Right ventricle myocardium inferior (tissue), 1 donor: ENCODE measurements at regions not wholly inside any gene's neighbourhood (a gene's known extent, or its start where the extent isn't known, plus 50 kb on each side); places are given as distances from the start of the nearest gene placed in this dataset. TPM values are rescaled to one million over a fixed set of nuclear protein-coding genes. Genes with fewer than 3 reads are reported as not detected.

Experiments
- microRNA-seq: library from miRNA; unstranded; fragments of <30 nt; microRNA quantifications from one replicate; pipeline ENCODE4 v1.2.0, GENCODE V29; 2020
- donor health status: DM: no; HTN: yes; CAD: no; lungs with severe emphysema.

Small RNA genes in the stretch of these regions (microRNA-seq; reads per million reads assigned to microRNA genes)
- not detected for gene MIR4283-1
